ENCODE measurements at regions not wholly inside any gene's neighbourhood (a gene's known extent, or its start where the extent isn't known, plus 50 kb on each side); places are given as distances from the start of the nearest gene placed in this dataset.

- Histone ChIP-seq H2BK15ac (ENCODE audit: low read length) (no peak overlapping the region), H3K79me1 (ENCODE audit: low read depth, low read length) (no peaks in the 10 kb centered on the region), H3K9me3 (ENCODE audit: insufficient read depth in 2 of 2, low read depth in 1 of 2, low read length in 1 of 2) (no peaks in the 10 kb centered on the region), H2AK5ac (ENCODE audit: low read depth, low read length) (no peak overlapping the region), H2BK120ac (replicated peaks; ENCODE audit: low read depth, low read length) (no peak overlapping the region), H2AFZ (ENCODE audit: low read length) (no peak overlapping the region), H3K14ac (ENCODE audit: insufficient read length) (no peak overlapping the region), H2BK5ac (ENCODE audit: low read depth, low read length) (no peak overlapping the region), H3K4me1 (replicated peaks in 1 of 4; ENCODE audit: control insufficient read depth in 3 of 4, insufficient read depth in 4 of 4, low read length in 3 of 4) (peaks cover 0 to 2% (median 0%) of the 10 kb centered on the region in 4 experiments; a peak in 1 of 7 replicates), H3K4me3 (ENCODE audit: extremely low read depth in 1 of 4, insufficient read depth in 2 of 4, low read depth in 3 of 4, low read length in 4 of 4) (no peak overlapping the region), H3K27me3 (replicated peaks in 1 of 4; ENCODE audit: control insufficient read depth in 3 of 4, extremely low read depth in 1 of 4, insufficient read depth in 3 of 4, low read length in 3 of 4) (no peaks in the 10 kb centered on the region), H3K23ac (ENCODE audit: insufficient read length) (no peak overlapping the region), H3K36me3 (ENCODE audit: control insufficient read depth in 2 of 4, insufficient read depth in 4 of 4, low read length in 3 of 4) (no peaks in the 10 kb centered on the region; a peak in 1 of 8 replicates), H3K4ac (replicated peaks; ENCODE audit: insufficient read length, low read depth, low read length) (no peak overlapping the region), H4K8ac (ENCODE audit: extremely low read depth, insufficient read depth, low read length) (no peak overlapping the region), H4K5ac (ENCODE audit: insufficient read length, low read depth, low read length) (no peak overlapping the region), H3K79me2 (ENCODE audit: control insufficient read depth in 1 of 2, insufficient read depth in 2 of 2, low read length in 2 of 2) (no peaks in the 10 kb centered on the region), H2BK12ac (ENCODE audit: low read depth, low read length) (no peak overlapping the region), H3K56ac (replicated peaks; ENCODE audit: insufficient read length, low read depth, low read length) (no peak overlapping the region), H4K20me1 (replicated peaks in 1 of 2; ENCODE audit: control insufficient read depth in 1 of 2, insufficient read depth in 2 of 2, low read length in 2 of 2) (no peaks in the 10 kb centered on the region), H3K23me2 (ENCODE audit: low read depth, low read length) (peaks cover 2% of the 10 kb centered on the region; the same call in 1 of the 2 replicates), H3K4me2 (ENCODE audit: insufficient read depth in 1 of 2, low read depth in 2 of 2, low read length in 2 of 2) (no peak overlapping the region), H3K9ac (replicated peaks in 1 of 4; ENCODE audit: extremely low read depth in 1 of 4, low read depth in 3 of 4, low read length in 3 of 4) (no peak overlapping the region), H3K27ac (ENCODE audit: low read depth, low read length) (no peak overlapping the region), H2BK20ac (ENCODE audit: low read length) (no peak overlapping the region), H4K91ac (replicated peaks; ENCODE audit: insufficient read length, low read length) (no peak overlapping the region), H3K18ac (ENCODE audit: extremely low read depth, low read length) (no peak overlapping the region)
- CTCF ChIA-PET (ENCODE audit: partially characterized antibody): no interaction called here
- 89% methylated on average over 8 of the region's 8 CpGs; no CpG with 5 or more reads in 1 of the 2 experiments for WGBS, 2 experiments (ENCODE audit: extremely low coverage in 1 of 2, insufficient coverage in 1 of 2, insufficient read length in 1 of 2, insufficient replicate concordance in 2 of 2, low coverage in 1 of 2, low lambda C conversion rate in 2 of 2, missing lambda C conversion rate in 1 of 2)
- POLR2A ChIA-PET (ENCODE audit: partially characterized antibody): interaction anchor here (0.7 kb wide), 1 partner anchor 31 kb away, joined by 3 read pairs; no protein-coding TSS in a partner anchor
- DNase-seq (ENCODE audit: low read depth in 1 of 2, low spot score in 2 of 2): no peak
- no peak for FAIRE-seq
- no peak for TF ChIP-seq KDM1A (IDR thresholded peaks at IDR 0.05; ENCODE audit: borderline replicate concordance, low read length)
Measured at GRCh38 chr2:236905976-236906375, 179.7 kb upstream of the COPS8 start.

Measured in H1 (cell line).